Activated CD8-positive, alpha-beta memory T cell treated with anti-CD3 and anti-CD28 coated beads for 24 hours (primary cell): ENCODE measurements at regions not wholly inside any gene's neighbourhood (a gene's known extent, or its start where the extent isn't known, plus 50 kb on each side); places are given as distances from the start of the nearest gene placed in this dataset.

Experiments used
- DNase-seq: peaks from one replicate; pipeline ENCODE4 v3.0.0-alpha.2; 2020

- DNase-seq: peak; percentile 75
Observed at GRCh38 chr2:234550511-234551107, 53.7 kb upstream of the ARL4C start.

GRCh38 chr2:234550056-234550455 is 53.2 kb upstream of the ARL4C start:
- DNase-seq: no peak

- no peak for DNase-seq
Observed at GRCh38 chr2:234548695-234549420, 52.0 kb upstream of the ARL4C start.

- DNase-seq: no peak
Observed at GRCh38 chr2:234546770-234547169, 49.9 kb upstream of the ARL4C start.
